LNCAP (cell line): ENCODE measurements at regions not wholly inside any gene's neighbourhood (a gene's known extent, or its start where the extent isn't known, plus 50 kb on each side); places are given as distances from the start of the nearest gene placed in this dataset.

Experiments
- TF ChIP-seq, protein P1 (sequence below): fragments of 450-650 bp; IDR thresholded peaks from 2 replicates; pipeline ENCODE4 v1.5.1; 2017; ENCODE audit warnings: mild to moderate bottlenecking

DNA sequence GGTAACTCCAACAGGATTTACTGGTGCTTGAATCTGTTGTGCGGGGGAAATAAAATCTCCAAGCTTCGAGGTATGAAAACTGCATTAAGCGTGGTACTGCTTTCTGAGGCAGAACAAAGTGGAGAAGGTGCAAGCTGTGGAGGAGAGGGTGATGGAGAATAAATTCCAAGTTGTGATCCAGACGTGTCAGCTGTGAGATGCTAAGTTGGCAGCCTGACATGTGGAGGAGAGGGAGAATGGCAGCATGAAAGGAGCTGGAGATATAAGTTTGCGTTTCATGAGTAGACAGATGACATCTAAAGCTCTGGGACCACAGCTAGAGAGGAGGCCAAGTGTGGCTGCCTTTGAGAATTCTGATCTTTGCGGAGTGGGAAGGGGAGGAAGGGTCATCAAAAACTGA is 411.8 kb downstream of the FBXO15 start:
- TF ChIP-seq, protein P1, sequence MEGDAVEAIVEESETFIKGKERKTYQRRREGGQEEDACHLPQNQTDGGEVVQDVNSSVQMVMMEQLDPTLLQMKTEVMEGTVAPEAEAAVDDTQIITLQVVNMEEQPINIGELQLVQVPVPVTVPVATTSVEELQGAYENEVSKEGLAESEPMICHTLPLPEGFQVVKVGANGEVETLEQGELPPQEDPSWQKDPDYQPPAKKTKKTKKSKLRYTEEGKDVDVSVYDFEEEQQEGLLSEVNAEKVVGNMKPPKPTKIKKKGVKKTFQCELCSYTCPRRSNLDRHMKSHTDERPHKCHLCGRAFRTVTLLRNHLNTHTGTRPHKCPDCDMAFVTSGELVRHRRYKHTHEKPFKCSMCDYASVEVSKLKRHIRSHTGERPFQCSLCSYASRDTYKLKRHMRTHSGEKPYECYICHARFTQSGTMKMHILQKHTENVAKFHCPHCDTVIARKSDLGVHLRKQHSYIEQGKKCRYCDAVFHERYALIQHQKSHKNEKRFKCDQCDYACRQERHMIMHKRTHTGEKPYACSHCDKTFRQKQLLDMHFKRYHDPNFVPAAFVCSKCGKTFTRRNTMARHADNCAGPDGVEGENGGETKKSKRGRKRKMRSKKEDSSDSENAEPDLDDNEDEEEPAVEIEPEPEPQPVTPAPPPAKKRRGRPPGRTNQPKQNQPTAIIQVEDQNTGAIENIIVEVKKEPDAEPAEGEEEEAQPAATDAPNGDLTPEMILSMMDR, result no peak

DNA sequence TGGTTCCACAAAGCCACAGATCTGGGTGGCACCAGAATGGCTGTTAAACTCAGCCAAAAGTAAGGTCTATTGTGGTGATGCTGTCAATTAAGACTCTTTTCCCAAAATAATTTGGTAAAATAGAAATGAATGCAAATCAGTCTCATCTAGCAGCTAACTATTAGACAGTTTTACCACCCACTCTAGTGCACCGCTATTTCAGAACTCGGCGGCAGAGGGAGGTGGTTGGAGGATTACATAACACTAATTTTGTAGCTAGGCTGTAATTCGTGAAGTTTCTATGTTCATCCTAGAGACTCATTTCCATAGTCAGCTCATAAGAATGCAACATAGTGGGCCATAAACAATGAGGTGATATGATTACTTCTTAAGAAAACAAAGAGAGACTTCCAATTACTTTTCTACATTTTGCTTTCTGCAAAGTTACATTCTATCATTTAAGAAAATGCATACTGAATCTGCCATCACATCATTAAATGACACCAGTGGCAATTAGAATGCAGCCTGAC is 413.8 kb downstream of the FBXO15 start:
- TF ChIP-seq, protein P1, result no peak

DNA sequence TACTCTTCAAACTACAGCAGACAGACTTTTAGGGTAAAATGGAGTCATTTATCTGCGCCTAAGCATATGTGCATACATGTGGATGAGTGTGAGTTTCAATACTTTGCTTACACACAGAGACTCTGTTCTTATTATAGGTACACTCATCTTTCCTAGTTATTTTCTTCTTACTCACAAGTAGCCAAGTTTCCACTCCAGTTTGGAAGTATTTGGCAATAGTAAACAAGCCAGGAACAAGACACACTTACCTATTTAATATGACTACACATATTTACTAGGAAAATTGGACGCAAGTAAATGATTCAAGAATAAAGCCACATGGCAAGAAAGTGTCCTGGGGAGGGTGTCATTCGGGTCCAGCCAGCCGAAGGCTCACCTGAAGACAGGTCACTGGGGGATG is 414.3 kb downstream of the FBXO15 start:
- TF ChIP-seq, protein P1, result no peak

DNA sequence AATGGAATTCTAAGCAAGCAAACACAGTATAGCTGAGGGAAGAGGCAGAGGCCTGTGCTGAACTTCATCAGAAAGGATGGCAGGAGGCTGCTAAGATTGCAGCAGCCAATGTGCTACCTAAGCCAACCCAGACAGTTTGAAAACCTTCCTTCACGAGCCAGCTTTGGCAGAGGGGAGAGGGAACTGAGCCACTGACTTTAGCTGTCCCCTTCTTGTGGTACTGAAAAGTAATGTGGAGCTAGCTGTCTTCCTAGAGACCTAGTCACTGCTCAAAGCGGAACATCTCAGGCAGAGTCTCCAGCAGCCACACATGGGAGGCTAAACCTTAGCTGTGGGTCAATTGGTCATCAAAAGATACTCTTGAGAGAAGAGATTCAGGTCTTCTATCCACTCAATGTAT is 419.0 kb downstream of the FBXO15 start:
- TF ChIP-seq, protein P1, result no peak

DNA sequence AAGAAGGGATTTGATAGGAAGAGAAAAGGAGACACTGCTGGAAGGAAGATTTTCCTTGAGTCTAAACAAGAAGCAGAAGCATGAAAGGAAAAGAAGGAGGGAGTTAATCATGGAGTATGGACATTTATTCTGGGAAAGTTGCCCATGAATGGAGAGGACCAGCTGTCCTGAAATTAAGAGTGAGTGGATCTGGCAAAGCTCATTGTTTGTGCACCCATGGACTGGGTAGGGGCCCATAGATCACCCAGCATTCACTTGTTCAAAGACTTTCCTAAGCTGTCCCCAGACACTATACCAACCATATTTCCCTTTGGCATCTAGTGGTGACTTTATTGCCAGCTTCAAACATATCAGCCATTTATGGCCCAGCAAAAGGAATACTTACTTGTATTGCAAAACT is 422.7 kb downstream of the FBXO15 start:
- TF ChIP-seq, protein P1, result no peak

DNA sequence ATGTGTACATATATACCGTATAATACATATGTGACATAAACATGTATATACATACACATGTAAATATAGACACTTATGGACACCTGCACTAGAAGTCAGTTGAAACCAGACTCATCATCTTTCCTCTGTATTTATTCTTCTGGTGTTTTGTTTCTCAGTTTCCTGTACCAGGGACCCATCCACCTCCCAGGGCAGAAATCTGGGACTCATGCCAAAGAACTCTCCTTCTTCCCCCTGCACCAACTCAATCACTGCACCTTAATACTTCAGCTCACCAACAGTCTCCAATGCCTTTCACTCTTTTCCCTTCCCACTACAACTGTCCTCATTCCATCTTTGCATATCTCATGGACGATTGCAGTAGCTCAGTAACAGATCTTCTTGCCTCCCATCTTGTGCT is 428.0 kb downstream of the FBXO15 start:
- TF ChIP-seq, protein P1, result no peak

DNA sequence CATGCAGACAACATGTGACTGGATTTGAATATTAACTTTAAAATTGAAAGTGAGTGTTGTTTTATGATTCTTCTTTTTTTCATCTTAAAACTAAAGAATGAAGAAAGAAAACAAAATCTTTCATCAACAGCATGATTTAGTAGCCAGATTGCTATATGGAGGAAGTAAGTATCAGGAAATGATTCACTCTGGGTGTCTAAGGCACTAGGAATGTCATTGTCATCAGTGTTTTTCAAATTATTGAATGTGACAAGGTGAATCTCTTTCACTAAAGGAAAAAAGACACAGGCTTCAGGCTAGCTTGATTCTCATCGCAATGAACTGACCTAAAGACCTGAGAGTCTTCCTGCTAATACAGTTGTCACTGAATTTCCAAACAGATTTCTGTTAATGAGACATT is 430.1 kb downstream of the FBXO15 start:
- TF ChIP-seq, protein P1, result no peak

DNA sequence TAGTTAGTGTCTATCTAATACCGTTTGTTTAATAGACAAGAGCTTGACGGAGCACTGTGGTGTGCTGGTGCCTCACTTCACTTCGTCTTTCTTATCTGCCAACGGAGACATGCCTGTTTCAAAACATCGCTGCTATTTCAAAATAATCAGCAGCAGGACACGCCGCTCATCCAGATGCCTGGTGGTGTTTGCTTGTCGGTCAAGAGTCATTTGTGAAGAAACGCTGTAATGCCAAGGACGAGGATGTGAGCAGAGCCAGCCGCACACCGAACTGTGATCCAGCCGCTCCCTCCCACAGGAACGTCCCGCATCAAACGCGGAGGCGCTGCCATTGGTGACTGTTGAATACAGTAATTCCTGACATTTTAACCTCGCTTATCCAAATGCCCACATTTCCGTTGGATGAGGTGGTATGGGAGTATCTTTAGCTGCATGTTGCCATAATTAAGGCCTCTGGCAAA is 432.4 kb downstream of the FBXO15 start:
- TF ChIP-seq, protein P1, result no peak
